Body of pancreas (tissue), 4 donors: ENCODE measurements at regions not wholly inside any gene's neighbourhood (a gene's known extent, or its start where the extent isn't known, plus 50 kb on each side); places are given as distances from the start of the nearest gene placed in this dataset.

Source experiments
- POLR2A ChIP-seq, 3 donors: fragments of 450-650 bp; IDR thresholded peaks; one replicate each; pipeline ENCODE4 v1.6.1; 2016; ENCODE audit warnings: antibody characterized with exemption in 3 of 3, mild to moderate bottlenecking in 2 of 3
- TF ChIP-seq, protein P1 (sequence below), 7 experiments: fragments of 450-650 bp in 4 of 7; fragments of 200-600 bp in 3 of 7; sonication (generic) in 3 of 7; IDR thresholded peaks; one replicate each; pipeline ENCODE4 v1.5.1; 2016 to 2019; ENCODE audit warnings: antibody characterized with exemption in 7 of 7

DNA sequence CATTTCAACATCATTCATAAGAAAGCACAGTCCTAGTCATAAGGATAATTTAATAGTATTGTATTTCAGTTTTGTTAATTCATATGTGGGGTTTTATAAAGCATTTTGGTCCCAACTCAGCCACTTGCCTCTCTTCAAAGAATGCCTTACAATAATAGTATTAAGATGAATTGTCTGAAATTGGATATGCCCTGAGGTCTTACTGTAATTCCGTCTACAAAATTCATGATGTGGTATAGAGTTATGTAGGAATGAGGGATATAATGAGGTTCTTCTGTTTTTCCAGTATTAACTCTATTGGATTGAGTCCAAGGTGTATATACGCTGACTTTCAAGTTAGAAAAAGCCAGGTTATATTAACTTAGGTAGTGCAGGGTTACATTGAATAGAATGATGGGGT lies 177.0 kb downstream of the GOLIM4 start:
- TF ChIP-seq, protein P1, sequence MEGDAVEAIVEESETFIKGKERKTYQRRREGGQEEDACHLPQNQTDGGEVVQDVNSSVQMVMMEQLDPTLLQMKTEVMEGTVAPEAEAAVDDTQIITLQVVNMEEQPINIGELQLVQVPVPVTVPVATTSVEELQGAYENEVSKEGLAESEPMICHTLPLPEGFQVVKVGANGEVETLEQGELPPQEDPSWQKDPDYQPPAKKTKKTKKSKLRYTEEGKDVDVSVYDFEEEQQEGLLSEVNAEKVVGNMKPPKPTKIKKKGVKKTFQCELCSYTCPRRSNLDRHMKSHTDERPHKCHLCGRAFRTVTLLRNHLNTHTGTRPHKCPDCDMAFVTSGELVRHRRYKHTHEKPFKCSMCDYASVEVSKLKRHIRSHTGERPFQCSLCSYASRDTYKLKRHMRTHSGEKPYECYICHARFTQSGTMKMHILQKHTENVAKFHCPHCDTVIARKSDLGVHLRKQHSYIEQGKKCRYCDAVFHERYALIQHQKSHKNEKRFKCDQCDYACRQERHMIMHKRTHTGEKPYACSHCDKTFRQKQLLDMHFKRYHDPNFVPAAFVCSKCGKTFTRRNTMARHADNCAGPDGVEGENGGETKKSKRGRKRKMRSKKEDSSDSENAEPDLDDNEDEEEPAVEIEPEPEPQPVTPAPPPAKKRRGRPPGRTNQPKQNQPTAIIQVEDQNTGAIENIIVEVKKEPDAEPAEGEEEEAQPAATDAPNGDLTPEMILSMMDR (IDR thresholded peaks at IDR 0.05), result no peak
- no peak for TF ChIP-seq POLR2A (IDR thresholded peaks at IDR 0.05)
